ENCODE measurements at regions not wholly inside any gene's neighbourhood (a gene's known extent, or its start where the extent isn't known, plus 50 kb on each side); places are given as distances from the start of the nearest gene placed in this dataset.

DNA sequence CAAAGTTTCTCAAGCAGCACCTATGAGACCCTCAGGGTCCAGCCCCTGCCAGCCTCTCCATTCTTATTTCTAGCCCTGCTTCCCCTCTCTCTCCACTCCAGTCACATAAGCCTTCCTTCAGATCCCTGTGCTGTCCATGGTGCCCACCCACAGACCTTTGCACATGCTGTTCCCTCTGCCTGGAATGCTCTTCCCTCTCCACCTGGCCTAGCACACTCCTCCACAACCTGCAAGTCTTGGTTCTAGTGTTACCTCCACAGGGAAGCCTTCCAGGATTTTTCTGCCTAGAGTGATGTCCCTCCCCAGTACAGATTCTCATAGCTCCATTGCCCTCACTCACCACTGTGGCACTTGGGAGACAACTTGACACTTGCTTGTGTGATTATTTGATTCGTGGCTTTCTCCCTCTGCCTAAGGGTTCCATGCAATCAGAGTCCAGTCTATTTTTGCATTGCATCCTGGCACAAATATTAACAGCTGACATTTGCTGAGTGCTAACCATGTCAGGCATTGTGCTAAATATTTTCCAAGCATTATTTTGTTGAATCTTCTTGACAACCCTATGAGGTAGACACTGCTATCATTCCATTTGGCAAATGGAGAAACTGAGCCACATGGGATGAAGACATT, 127.3 kb downstream of the SYF2 start:
- TF ChIP-seq POLR2A (IDR thresholded peaks at IDR 0.05; ENCODE audit: low read length) (no peak), GATA1 (IDR thresholded peaks at IDR 0.05; ENCODE audit: low read depth, low read length) (no peak)
- DNase-seq = no peak

DNA sequence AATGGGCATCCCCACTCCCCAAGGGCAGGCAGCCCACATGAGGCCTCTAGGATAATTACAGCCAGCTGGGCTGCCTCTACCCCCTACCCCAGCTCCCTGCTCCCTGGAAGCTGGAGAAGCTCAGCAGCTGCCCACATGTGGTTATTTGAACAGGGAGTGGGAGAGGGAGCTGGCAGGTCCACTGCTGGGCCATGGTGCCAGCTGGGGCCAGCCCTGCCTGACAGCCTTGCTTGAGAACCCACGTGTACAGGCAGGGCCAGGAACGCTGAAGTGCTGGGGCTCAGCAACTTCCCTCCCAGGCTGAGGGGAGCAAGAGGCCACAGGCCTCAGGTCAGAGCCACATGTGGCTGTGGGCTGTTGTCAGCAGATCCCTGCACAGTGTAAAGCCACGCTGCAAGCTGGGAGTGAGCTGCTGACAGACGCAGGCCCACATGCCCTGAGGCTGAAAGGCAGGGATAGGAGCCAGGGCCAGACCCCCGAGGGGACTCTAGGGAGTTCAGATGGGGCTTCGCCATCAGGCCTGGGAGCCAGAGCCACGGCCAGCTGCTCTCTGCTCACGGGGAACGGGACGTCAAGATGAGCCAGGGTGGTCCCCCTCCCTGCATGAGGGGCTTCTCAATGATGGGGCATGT, 129.0 kb downstream of the SYF2 start:
- DNase-seq = no peak
- TF ChIP-seq GATA1 (IDR thresholded peaks at IDR 0.05; ENCODE audit: low read depth, low read length) = no peak
- TF ChIP-seq POLR2A (IDR thresholded peaks at IDR 0.05; ENCODE audit: low read length) = no peak

DNA sequence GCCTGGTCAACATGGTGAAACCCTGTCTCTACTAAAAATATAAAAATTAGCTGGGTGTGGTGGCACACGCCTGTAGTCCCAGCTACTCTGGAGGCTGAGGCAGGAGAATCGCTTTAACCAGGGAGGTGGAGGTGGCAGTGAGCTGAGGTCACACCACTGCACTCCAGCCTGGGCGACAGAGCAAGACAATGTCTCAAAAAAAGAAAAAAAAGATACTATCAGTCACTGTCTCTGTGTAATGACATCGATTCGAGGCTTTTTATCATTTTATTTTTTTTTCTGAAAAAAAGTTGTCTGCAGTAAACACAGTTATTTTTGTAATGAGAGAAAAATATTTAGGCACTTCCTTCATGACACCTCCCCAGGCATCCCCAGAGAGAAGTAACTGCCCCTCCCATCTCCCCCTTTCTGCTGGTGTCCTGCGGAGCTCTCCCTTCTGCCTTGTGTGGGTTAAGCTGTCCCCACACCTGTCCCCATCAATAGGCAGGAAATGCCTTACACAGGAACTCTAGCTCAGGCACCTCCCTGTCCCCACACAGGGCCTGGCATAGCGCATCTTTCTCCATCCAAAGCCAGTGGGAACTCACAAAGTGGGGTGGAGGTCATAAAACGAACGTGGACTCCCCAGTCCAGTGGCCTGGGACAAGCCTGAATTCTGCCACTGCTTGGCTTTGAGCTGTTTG, 132.0 kb downstream of the SYF2 start:
- no peak for DNase-seq
- no peak for TF ChIP-seq GATA1 (IDR thresholded peaks at IDR 0.05; ENCODE audit: low read depth, low read length)
- no peak for TF ChIP-seq POLR2A (IDR thresholded peaks at IDR 0.05; ENCODE audit: low read length)

DNA sequence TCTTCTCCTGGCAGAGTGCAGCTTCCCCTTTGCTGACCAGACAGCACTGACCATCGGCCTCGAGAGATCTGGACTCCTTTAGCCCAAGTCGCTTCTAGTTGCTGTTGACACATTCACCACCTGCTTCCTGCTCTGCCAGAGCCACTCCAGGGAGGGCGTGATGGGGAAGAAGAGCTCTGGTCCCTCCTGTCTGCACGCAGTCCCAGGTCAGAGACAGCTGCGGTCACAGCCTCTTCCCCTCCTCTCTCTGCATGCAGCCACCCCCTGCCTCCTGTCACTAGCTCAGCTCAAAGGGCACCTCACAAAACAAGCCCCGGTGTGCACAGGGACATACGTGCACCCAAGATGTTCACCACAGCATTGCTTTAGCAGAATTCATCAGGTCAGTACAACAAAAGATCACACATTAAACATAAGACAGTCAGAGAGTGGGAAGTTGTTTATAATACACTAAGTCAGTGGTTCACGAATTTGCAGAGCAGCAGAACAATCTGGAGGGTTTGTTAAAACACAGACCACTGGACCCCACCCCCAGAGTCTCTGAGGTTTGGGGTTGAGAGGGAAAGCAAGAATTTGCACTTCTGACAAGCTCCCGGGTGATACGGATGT, 132.9 kb downstream of the SYF2 start:
- TF ChIP-seq POLR2A (IDR thresholded peaks at IDR 0.05; ENCODE audit: low read length) (no peak), GATA1 (IDR thresholded peaks at IDR 0.05; ENCODE audit: low read depth, low read length) (no peak)
- no peak for DNase-seq

DNA sequence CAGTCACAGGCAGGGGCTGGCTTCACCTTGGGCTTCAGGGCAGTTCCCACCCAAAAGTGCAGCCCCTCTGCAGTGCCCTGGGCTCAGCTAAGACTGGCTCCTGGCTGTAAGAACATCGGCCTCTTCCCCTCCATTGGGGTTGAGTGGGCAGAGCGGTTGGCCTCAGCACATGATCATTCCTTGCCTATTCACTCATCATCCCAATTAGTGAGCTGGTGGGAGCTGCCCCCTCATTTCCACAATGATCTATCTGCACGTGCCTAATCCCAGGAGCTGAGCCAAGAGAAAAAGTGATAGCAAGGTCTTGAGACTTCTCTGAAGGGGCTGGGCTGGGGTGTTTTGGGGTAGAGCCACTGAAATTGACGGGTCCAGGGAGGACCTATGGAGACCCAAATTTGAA, 133.6 kb downstream of the SYF2 start:
- TF ChIP-seq POLR2A (IDR thresholded peaks at IDR 0.05; ENCODE audit: low read length) = no peak
- no peak for TF ChIP-seq GATA1 (IDR thresholded peaks at IDR 0.05; ENCODE audit: low read depth, low read length)
- DNase-seq = no peak

GRCh38 chr1:25096307-25097150, 135.8 kb downstream of the SYF2 start:
- TF ChIP-seq GATA1 (IDR thresholded peaks at IDR 0.05; ENCODE audit: low read depth, low read length) (no peak), POLR2A (IDR thresholded peaks at IDR 0.05; ENCODE audit: low read length) (no peak)
- DNase-seq = no peak

DNA sequence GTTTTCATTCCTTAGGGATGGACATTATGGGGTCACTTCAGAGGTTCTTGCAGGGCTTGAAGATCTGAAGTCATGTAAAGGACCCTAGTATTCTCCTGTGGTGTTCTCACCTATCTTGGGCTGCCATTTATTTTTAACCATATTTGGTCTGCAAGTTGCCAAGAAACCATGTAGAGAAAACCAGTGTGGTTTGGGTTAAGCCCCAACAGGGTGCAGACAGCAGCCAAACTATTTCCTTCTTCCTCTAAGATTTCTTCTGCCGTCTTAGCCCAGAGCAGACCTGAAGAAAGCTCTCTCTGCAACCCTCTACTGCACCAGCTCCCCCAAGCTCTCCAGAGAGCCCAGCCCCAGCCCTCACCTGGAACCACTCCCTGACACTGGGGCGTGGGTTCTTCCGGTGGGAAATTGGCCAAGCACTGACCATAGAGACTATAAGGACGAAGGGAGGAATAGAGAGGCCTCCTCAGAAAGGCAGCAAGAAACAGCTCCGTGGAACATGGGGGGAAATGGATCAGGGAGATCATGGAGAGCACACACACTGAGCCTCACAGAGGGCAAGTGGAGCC, 136.6 kb downstream of the SYF2 start:
- TF ChIP-seq POLR2A (IDR thresholded peaks at IDR 0.05; ENCODE audit: low read length) = no peak
- no peak for TF ChIP-seq GATA1 (IDR thresholded peaks at IDR 0.05; ENCODE audit: low read depth, low read length)
- no peak for DNase-seq

DNA sequence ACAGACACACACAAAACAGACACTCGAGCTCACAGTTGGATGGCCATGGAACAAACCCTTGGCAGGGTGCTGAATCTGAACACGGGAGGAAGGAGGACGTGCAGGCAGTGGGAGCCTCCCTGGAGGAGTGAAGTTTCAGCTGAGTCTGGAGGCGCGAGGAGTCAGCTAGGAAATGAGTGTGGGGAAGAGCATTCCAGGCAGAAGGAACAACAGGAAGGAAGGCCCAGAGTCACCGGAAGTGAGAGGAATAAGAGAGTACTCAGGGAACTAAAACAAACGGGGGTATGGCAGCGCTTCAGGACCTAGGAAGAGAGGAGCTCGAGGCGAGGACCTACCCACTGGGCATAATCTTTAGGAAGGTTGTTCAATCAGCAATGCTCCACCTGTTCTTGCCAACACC, 137.3 kb downstream of the SYF2 start:
- no peak for TF ChIP-seq POLR2A (IDR thresholded peaks at IDR 0.05; ENCODE audit: low read length)
- no peak for TF ChIP-seq GATA1 (IDR thresholded peaks at IDR 0.05; ENCODE audit: low read depth, low read length)
- no peak for DNase-seq

- TF ChIP-seq GATA1 (IDR thresholded peaks at IDR 0.05; ENCODE audit: low read depth, low read length) = no peak
- TF ChIP-seq POLR2A (IDR thresholded peaks at IDR 0.05; ENCODE audit: low read length) = no peak
- no peak for DNase-seq
Measured at GRCh38 chr1:25094229-25094628, 138.1 kb downstream of the SYF2 start.

DNA sequence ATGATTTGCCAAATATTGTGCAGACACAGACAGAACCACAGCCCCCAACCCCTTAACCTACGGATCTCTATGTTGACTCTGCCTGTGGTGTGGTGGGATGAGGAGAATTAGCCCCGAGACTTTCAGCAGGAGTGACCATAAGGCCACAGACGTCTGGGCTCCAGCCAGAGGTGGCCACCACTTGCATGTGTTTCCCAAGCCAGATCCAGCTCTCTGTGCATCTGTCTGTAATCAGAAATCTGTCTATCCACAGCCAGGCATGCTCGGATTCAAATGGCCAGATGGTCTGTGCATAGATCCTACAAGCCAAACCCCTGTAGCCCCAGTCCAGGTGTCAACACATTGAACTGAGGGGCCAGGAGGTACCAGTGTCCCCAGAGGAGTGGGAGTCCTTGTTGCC, 140.6 kb downstream of the SYF2 start:
- no peak for DNase-seq
- no peak for TF ChIP-seq POLR2A (IDR thresholded peaks at IDR 0.05; ENCODE audit: low read length)
- TF ChIP-seq GATA1 (IDR thresholded peaks at IDR 0.05; ENCODE audit: low read depth, low read length) = no peak

GRCh38 chr1:25090707-25091422, 141.4 kb downstream of the SYF2 start:
- no peak for DNase-seq
- TF ChIP-seq POLR2A (IDR thresholded peaks at IDR 0.05; ENCODE audit: low read length) = no peak
- TF ChIP-seq GATA1 (IDR thresholded peaks at IDR 0.05; ENCODE audit: low read depth, low read length) = no peak

DNA sequence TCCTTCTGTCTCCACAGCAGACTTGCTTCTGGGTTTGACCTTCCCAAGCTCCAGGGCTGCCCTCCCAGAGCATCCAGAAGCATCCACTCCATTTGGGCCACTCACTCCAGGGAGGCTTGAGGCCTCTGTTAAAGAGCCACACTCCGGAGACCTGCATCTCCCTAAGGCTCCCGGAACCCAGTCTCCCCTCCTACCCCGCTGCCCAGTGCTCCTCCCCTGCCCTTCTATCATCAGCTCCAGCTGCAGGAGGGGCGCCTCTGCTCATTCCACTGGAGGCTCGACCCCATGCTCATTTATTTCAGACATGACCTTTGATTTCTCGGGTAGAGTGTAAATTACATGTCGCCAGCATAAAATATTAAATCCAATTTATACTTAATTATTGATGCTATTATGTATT, 142.5 kb downstream of the SYF2 start:
- TF ChIP-seq POLR2A (IDR thresholded peaks at IDR 0.05; ENCODE audit: low read length) = no peak
- no peak for TF ChIP-seq GATA1 (IDR thresholded peaks at IDR 0.05; ENCODE audit: low read depth, low read length)

DNA sequence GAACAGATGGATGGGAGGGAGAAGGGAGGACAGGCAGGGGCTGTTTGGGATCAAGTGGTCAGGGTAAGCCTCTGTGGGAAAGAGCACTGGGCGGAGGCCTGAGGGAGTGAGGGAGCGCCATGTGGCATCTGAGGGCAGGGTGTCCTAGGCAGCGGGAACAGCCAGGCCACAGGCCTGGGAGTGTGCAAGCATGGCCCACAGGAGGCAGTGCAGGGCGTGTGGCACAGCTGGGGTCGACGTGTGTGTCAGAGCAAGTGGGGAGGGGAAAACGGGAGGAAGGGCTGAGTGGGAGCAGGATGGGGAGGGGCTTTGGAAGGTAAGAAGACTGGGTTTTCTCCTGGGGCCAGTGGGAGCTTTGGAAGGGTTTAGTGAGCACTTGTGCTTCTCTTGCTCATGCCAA, 143.4 kb downstream of the SYF2 start:
- DNase-seq = no peak
- no peak for TF ChIP-seq GATA1 (IDR thresholded peaks at IDR 0.05; ENCODE audit: low read depth, low read length)
- TF ChIP-seq POLR2A (IDR thresholded peaks at IDR 0.05; ENCODE audit: low read length) = no peak

More for the DNA sequence above, 142.5 kb downstream of the SYF2 start:
- no peak for DNase-seq
